Mononuclear cell (primary cell): ENCODE measurements at regions not wholly inside any gene's neighbourhood (a gene's known extent, or its start where the extent isn't known, plus 50 kb on each side); places are given as distances from the start of the nearest gene placed in this dataset.
"Not testable (repeated sequence)": the region's sequence is repeated elsewhere in the genome, so short reads cannot be mapped to it uniquely, and the experiment has no call there.

Experiments used
- H3K27me3 ChIP-seq: 2 replicates; pipeline ENCODE4 v1.6.0; 2011; ENCODE audit warnings: low read length, control low read depth; ENCODE audit not compliant: insufficient read depth
- H3K4me1 ChIP-seq: 2 replicates; pipeline ENCODE4 v1.5.1; 2011; ENCODE audit warnings: mild to moderate bottlenecking, low read length, control low read depth; ENCODE audit not compliant: insufficient read depth
- H3K4me3 ChIP-seq: 2 replicates; pipeline ENCODE4 v1.5.1; 2011; ENCODE audit warnings: mild to moderate bottlenecking, low read length, moderate library complexity
- H3K9me3 ChIP-seq: 2 replicates; pipeline ENCODE4 v1.5.1; 2011; ENCODE audit warnings: low read depth, mild to moderate bottlenecking, control low read depth, low read length

GRCh38 chr17:83172646-83173045 is 93.2 kb downstream of the METRNL start:
- not testable (repeated sequence) for H3K27me3 ChIP-seq, H3K4me1 ChIP-seq, H3K9me3 ChIP-seq, H3K4me3 ChIP-seq

GRCh38 chr17:83173180-83173913 is 93.9 kb downstream of the METRNL start:
- not testable (repeated sequence) for H3K4me3 ChIP-seq, H3K9me3 ChIP-seq, H3K4me1 ChIP-seq, H3K27me3 ChIP-seq

- no peaks in the 10 kb centered on the region for H3K4me1 ChIP-seq
- no peak overlapping the region for H3K4me3 ChIP-seq
- no peaks in the 10 kb centered on the region for H3K9me3 ChIP-seq
- H3K27me3 ChIP-seq, result no peaks in the 10 kb centered on the region
These were observed 94.5 kb downstream of the METRNL start for GRCh38 chr17:83173914-83174361.

GRCh38 chr17:83174362-83175118 is 95.1 kb downstream of the METRNL start:
- Histone ChIP-seq H3K9me3 (no peaks in the 10 kb centered on the region), H3K27me3 (no peaks in the 10 kb centered on the region)

GRCh38 chr17:83175119-83175821 is 95.9 kb downstream of the METRNL start:
- Histone ChIP-seq H3K9me3 (no peaks in the 10 kb centered on the region), H3K4me1 (no peaks in the 10 kb centered on the region), H3K4me3 (no peak overlapping the region), H3K27me3 (no peaks in the 10 kb centered on the region)

More at GRCh38 chr17:83174362-83175118, 95.1 kb downstream of the METRNL start:
- Histone ChIP-seq H3K4me3 (no peak overlapping the region), H3K4me1 (no peaks in the 10 kb centered on the region)

- H3K4me3 ChIP-seq, result no peak overlapping the region
- no peaks in the 10 kb centered on the region for H3K4me1 ChIP-seq
- H3K27me3 ChIP-seq, result no peaks in the 10 kb centered on the region
- H3K9me3 ChIP-seq, result no peaks in the 10 kb centered on the region
These were observed 96.6 kb downstream of the METRNL start for GRCh38 chr17:83175822-83176622.

GRCh38 chr17:83176623-83177583 is 97.5 kb downstream of the METRNL start:
- Histone ChIP-seq H3K4me1 (no peaks in the 10 kb centered on the region), H3K9me3 (no peaks in the 10 kb centered on the region), H3K4me3 (no peak overlapping the region), H3K27me3 (no peaks in the 10 kb centered on the region)

- Histone ChIP-seq H3K9me3 (no peaks in the 10 kb centered on the region), H3K4me3 (no peak overlapping the region), H3K27me3 (no peaks in the 10 kb centered on the region), H3K4me1 (peaks cover 8% of the 10 kb centered on the region)
These were observed 98.5 kb downstream of the METRNL start for GRCh38 chr17:83177611-83178532.

- no peaks in the 10 kb centered on the region for H3K9me3 ChIP-seq
- no peak overlapping the region for H3K4me3 ChIP-seq
- H3K4me1 ChIP-seq, result peaks cover 16% of the 10 kb centered on the region
- H3K27me3 ChIP-seq, result no peaks in the 10 kb centered on the region
These were observed 99.3 kb downstream of the METRNL start for GRCh38 chr17:83178533-83179304.

- no peak overlapping the region for H3K4me3 ChIP-seq
- no peaks in the 10 kb centered on the region for H3K9me3 ChIP-seq
These were observed 100.0 kb downstream of the METRNL start for GRCh38 chr17:83179374-83179773.

GRCh38 chr17:83179811-83180210 is 100.4 kb downstream of the METRNL start:
- Histone ChIP-seq H3K4me3 (no peak overlapping the region), H3K4me1 (peaks cover 21% of the 10 kb centered on the region), H3K27me3 (no peaks in the 10 kb centered on the region), H3K9me3 (no peaks in the 10 kb centered on the region)

More at GRCh38 chr17:83179374-83179773, 100.0 kb downstream of the METRNL start:
- Histone ChIP-seq H3K4me1 (peaks cover 21% of the 10 kb centered on the region), H3K27me3 (no peaks in the 10 kb centered on the region)

- Histone ChIP-seq H3K4me3 (no peak overlapping the region), H3K27me3 (no peaks in the 10 kb centered on the region), H3K9me3 (no peaks in the 10 kb centered on the region), H3K4me1 (peaks cover 21% of the 10 kb centered on the region)
These were observed 101.0 kb downstream of the METRNL start for GRCh38 chr17:83180264-83180995.
